ENCODE measurements at regions not wholly inside any gene's neighbourhood (a gene's known extent, or its start where the extent isn't known, plus 50 kb on each side); places are given as distances from the start of the nearest gene placed in this dataset.

- Histone ChIP-seq H3K4me1 (replicated peaks) (no peaks in the 10 kb centered on the region), H3K4me3 (no peak overlapping the region), H3K27me3 (replicated peaks; ENCODE audit: insufficient read depth) (no peaks in the 10 kb centered on the region), H3K27ac (no peak overlapping the region), H3K9me3 (no peaks in the 10 kb centered on the region), H3K36me3 (no peaks in the 10 kb centered on the region)
- 79% methylated on average over 3 of the region's 3 CpGs for WGBS
- TF ChIP-seq CTCF (IDR thresholded peaks at IDR 0.05) = no peak
- intact Hi-C loops (cut with DNase I) = no loop called here
- DNase-seq (ENCODE audit: low spot score) = no peak
Measured at GRCh38 chr11:15772547-15772946, 583.8 kb downstream of the SOX6 start.

- Histone ChIP-seq H3K27ac (no peak overlapping the region), H3K27me3 (replicated peaks; ENCODE audit: insufficient read depth) (no peaks in the 10 kb centered on the region), H3K4me3 (no peak overlapping the region), H3K9me3 (no peaks in the 10 kb centered on the region), H3K4me1 (replicated peaks) (no peaks in the 10 kb centered on the region), H3K36me3 (no peaks in the 10 kb centered on the region)
- TF ChIP-seq CTCF (IDR thresholded peaks at IDR 0.05) (no peak), POLR2A (IDR thresholded peaks at IDR 0.05) (no peak), POLR2AphosphoS5 (IDR thresholded peaks at IDR 0.05) (no peak)
- DNase-seq (ENCODE audit: low spot score) = no peak
- intact Hi-C loops (cut with DNase I) = no loop called here
Measured at GRCh38 chr11:15772981-15773380, 583.4 kb downstream of the SOX6 start.

- Histone ChIP-seq H3K4me3 (no peak overlapping the region), H3K36me3 (no peaks in the 10 kb centered on the region), H3K27me3 (replicated peaks; ENCODE audit: insufficient read depth) (no peaks in the 10 kb centered on the region), H3K27ac (no peak overlapping the region), H3K4me1 (replicated peaks) (no peaks in the 10 kb centered on the region), H3K9me3 (no peaks in the 10 kb centered on the region)
- no peak for DNase-seq (ENCODE audit: low spot score)
- intact Hi-C loops (cut with DNase I) = no loop called here
- TF ChIP-seq POLR2A (IDR thresholded peaks at IDR 0.05) = no peak
- TF ChIP-seq POLR2AphosphoS5 (IDR thresholded peaks at IDR 0.05) = no peak
- TF ChIP-seq CTCF (IDR thresholded peaks at IDR 0.05) = no peak
- 74% methylated on average over 13 of the region's 13 CpGs for WGBS
Measured at GRCh38 chr11:15773476-15774387, 582.6 kb downstream of the SOX6 start.

- Histone ChIP-seq H3K4me3 (no peak overlapping the region), H3K36me3 (no peaks in the 10 kb centered on the region), H3K4me1 (replicated peaks) (no peaks in the 10 kb centered on the region), H3K27me3 (replicated peaks; ENCODE audit: insufficient read depth) (no peaks in the 10 kb centered on the region), H3K9me3 (no peaks in the 10 kb centered on the region), H3K27ac (no peak overlapping the region)
- intact Hi-C loops (cut with DNase I) = no loop called here
- WGBS = 55% methylated on average over 4 of the region's 4 CpGs
- no peak for DNase-seq (ENCODE audit: low spot score)
- TF ChIP-seq POLR2AphosphoS5 (IDR thresholded peaks at IDR 0.05) (no peak), POLR2A (IDR thresholded peaks at IDR 0.05) (no peak), CTCF (IDR thresholded peaks at IDR 0.05) (no peak)
Measured at GRCh38 chr11:15774388-15774939, 581.9 kb downstream of the SOX6 start.
